ENCODE measurements at regions not wholly inside any gene's neighbourhood (a gene's known extent, or its start where the extent isn't known, plus 50 kb on each side); places are given as distances from the start of the nearest gene placed in this dataset.

- no peak for DNase-seq
- H3K36me3 ChIP-seq (ENCODE audit: control insufficient read depth, insufficient read depth, low read length) = no peaks in the 10 kb centered on the region
- H3K36me3 Mint-ChIP-seq (ENCODE audit: insufficient read depth, unreplicated experiment) = no peaks in the 10 kb centered on the region
- H3K27me3 ChIP-seq (replicated peaks; ENCODE audit: control insufficient read depth, insufficient read depth, low read length) = no peaks in the 10 kb centered on the region
- BruUV-seq (replicated peaks) = no TSS peak
- H3K4me3 ChIP-seq (ENCODE audit: low read depth, low read length) = no peak overlapping the region
- intact Hi-C loops (cut with micrococcal nuclease; ENCODE audit: unreplicated experiment) = no loop called here
- no peaks in the 10 kb centered on the region for H3K9me3 Mint-ChIP-seq (ENCODE audit: unreplicated experiment)
- H3K4me1 Mint-ChIP-seq (ENCODE audit: low read depth, unreplicated experiment) = no peaks in the 10 kb centered on the region
- H3K27me3 Mint-ChIP-seq (ENCODE audit: insufficient read depth, unreplicated experiment) = peaks cover 4% of the 10 kb centered on the region
- no peaks in the 10 kb centered on the region for H3K4me1 ChIP-seq
- H3K4me3 Mint-ChIP-seq (ENCODE audit: unreplicated experiment) = no peak overlapping the region
- TF ChIP-seq CTCF (IDR thresholded peaks at IDR 0.05; ENCODE audit: insufficient read depth in 1 of 2, low read depth in 1 of 2, low read length in 1 of 2, severe bottlenecking in 1 of 2, unreplicated experiment in 1 of 2) = no peak
- ChIA-PET CTCF (interaction anchor here (0.6 to 0.7 kb wide), 2 partner anchors 161 to 245 kb away, joined by 3 read pairs; no protein-coding TSS in a partner anchor), POLR2A (no interaction called here)
- no peak overlapping the region for H3K27ac Mint-ChIP-seq (ENCODE audit: unreplicated experiment)
- H3K9me3 ChIP-seq = no peaks in the 10 kb centered on the region; the same call in 1 of the 2 replicates
These were observed 245.2 kb upstream of the MAF start for GRCh38 chr16:79845734-79846135.

GRCh38 chr16:79845033-79845733 lies 244.6 kb upstream of the MAF start:
- H3K4me1 Mint-ChIP-seq (ENCODE audit: low read depth, unreplicated experiment) = no peaks in the 10 kb centered on the region
- BruUV-seq (replicated peaks) = no TSS peak
- no peaks in the 10 kb centered on the region for H3K36me3 Mint-ChIP-seq (ENCODE audit: insufficient read depth, unreplicated experiment)
- no peaks in the 10 kb centered on the region for H3K4me1 ChIP-seq
- no peak overlapping the region for H3K4me3 Mint-ChIP-seq (ENCODE audit: unreplicated experiment)
- no peak overlapping the region for H3K27ac Mint-ChIP-seq (ENCODE audit: unreplicated experiment)
- no peak for TF ChIP-seq CTCF (IDR thresholded peaks at IDR 0.05; ENCODE audit: insufficient read depth in 1 of 2, low read depth in 1 of 2, low read length in 1 of 2, severe bottlenecking in 1 of 2, unreplicated experiment in 1 of 2)
- no peaks in the 10 kb centered on the region for H3K9me3 Mint-ChIP-seq (ENCODE audit: unreplicated experiment)
- H3K9me3 ChIP-seq = no peaks in the 10 kb centered on the region; the same call in 1 of the 2 replicates
- CTCF ChIA-PET = interaction anchor here (0.6 to 0.7 kb wide), 2 partner anchors 162 to 244 kb away, joined by 3 read pairs; no protein-coding TSS in a partner anchor
- POLR2A ChIA-PET = no interaction called here
- H3K36me3 ChIP-seq (ENCODE audit: control insufficient read depth, insufficient read depth, low read length) = no peaks in the 10 kb centered on the region
- intact Hi-C loops (cut with micrococcal nuclease; ENCODE audit: unreplicated experiment) = no loop called here
- H3K27me3 Mint-ChIP-seq (ENCODE audit: insufficient read depth, unreplicated experiment) = peaks cover 3% of the 10 kb centered on the region
- H3K27me3 ChIP-seq (replicated peaks; ENCODE audit: control insufficient read depth, insufficient read depth, low read length) = no peaks in the 10 kb centered on the region
- no peak overlapping the region for H3K4me3 ChIP-seq (ENCODE audit: low read depth, low read length)
- DNase-seq = no peak

- intact Hi-C loops (cut with micrococcal nuclease; ENCODE audit: unreplicated experiment) = no loop called here
- H3K4me3 ChIP-seq (ENCODE audit: low read depth, low read length) = no peak overlapping the region
- Mint-ChIP-seq H3K27ac (ENCODE audit: unreplicated experiment) (no peak overlapping the region), H3K27me3 (ENCODE audit: insufficient read depth, unreplicated experiment) (peaks cover 3% of the 10 kb centered on the region), H3K36me3 (ENCODE audit: insufficient read depth, unreplicated experiment) (no peaks in the 10 kb centered on the region), H3K9me3 (ENCODE audit: unreplicated experiment) (no peaks in the 10 kb centered on the region), H3K4me1 (ENCODE audit: low read depth, unreplicated experiment) (no peaks in the 10 kb centered on the region), H3K4me3 (ENCODE audit: unreplicated experiment) (no peak overlapping the region)
- no peaks in the 10 kb centered on the region for H3K27me3 ChIP-seq (replicated peaks; ENCODE audit: control insufficient read depth, insufficient read depth, low read length)
- BruUV-seq (replicated peaks) = no TSS peak
- no peaks in the 10 kb centered on the region for H3K36me3 ChIP-seq (ENCODE audit: control insufficient read depth, insufficient read depth, low read length)
- ChIA-PET POLR2A (no interaction called here), CTCF (no interaction called here)
- no peak for TF ChIP-seq CTCF (IDR thresholded peaks at IDR 0.05; ENCODE audit: insufficient read depth in 1 of 2, low read depth in 1 of 2, low read length in 1 of 2, severe bottlenecking in 1 of 2, unreplicated experiment in 1 of 2)
- H3K4me1 ChIP-seq = no peaks in the 10 kb centered on the region
- DNase-seq = no peak
- no peaks in the 10 kb centered on the region; the same call in 1 of the 2 replicates for H3K9me3 ChIP-seq
These were observed 244.1 kb upstream of the MAF start for GRCh38 chr16:79844603-79845002.

All from Caco-2 (cell line).